VCaP (cell line): ENCODE measurements at regions not wholly inside any gene's neighbourhood (a gene's known extent, or its start where the extent isn't known, plus 50 kb on each side); places are given as distances from the start of the nearest gene placed in this dataset.

ENCODE experiments used
- H3K27ac ChIP-seq: fragments of 450-650 bp; 2 replicates; pipeline ENCODE4 v1.5.1; 2017
- CTCF ChIP-seq: fragments of 450-650 bp; conservative IDR thresholded peaks from 2 replicates; pipeline ENCODE4 v1.5.1; 2017; ENCODE audit warnings: mild to moderate bottlenecking, moderate library complexity

- no peak overlapping the region for H3K27ac ChIP-seq
- no peak for TF ChIP-seq CTCF
These were observed 152.6 kb upstream of the LHX1 start for GRCh38 chr17:36784633-36785032.

GRCh38 chr17:36786867-36787266, 150.4 kb upstream of the LHX1 start:
- H3K27ac ChIP-seq, result no peak overlapping the region
- no peak for TF ChIP-seq CTCF

GRCh38 chr17:36791150-36791941, 145.9 kb upstream of the LHX1 start:
- H3K27ac ChIP-seq, result no peak overlapping the region
- no peak for TF ChIP-seq CTCF

- TF ChIP-seq CTCF, result no peak
- H3K27ac ChIP-seq, result no peak overlapping the region
These were observed 145.3 kb upstream of the LHX1 start for GRCh38 chr17:36791942-36792475.

- no peak overlapping the region for H3K27ac ChIP-seq
- no peak for TF ChIP-seq CTCF
These were observed 144.4 kb upstream of the LHX1 start for GRCh38 chr17:36792849-36793248.

- TF ChIP-seq CTCF, result no peak
These were observed 143.3 kb upstream of the LHX1 start for GRCh38 chr17:36793976-36794375.

GRCh38 chr17:36807496-36808179, 129.6 kb upstream of the LHX1 start:
- peak overlapping the region; percentile 29; the same call in 1 of the 2 replicates for H3K27ac ChIP-seq
- no peak for TF ChIP-seq CTCF

More at GRCh38 chr17:36793976-36794375, 143.3 kb upstream of the LHX1 start:
- H3K27ac ChIP-seq, result no peak overlapping the region
